ENCODE measurements at regions not wholly inside any gene's neighbourhood (a gene's known extent, or its start where the extent isn't known, plus 50 kb on each side); places are given as distances from the start of the nearest gene placed in this dataset.

GRCh38 chr15:25608926-25609325 is 170.1 kb upstream of the UBE3A start:
- H2AK9ac ChIP-seq (replicated peaks; ENCODE audit: low read depth, low read length, poor library complexity): no peak overlapping the region
- no peak overlapping the region for H4K91ac ChIP-seq (ENCODE audit: insufficient read depth, low read depth, low read length)
- BruUV-seq (replicated peaks): no TSS peak
- no peak overlapping the region for H3K4me2 ChIP-seq (ENCODE audit: low read depth, low read length)
- H2BK5ac ChIP-seq (ENCODE audit: low read depth, low read length, poor library complexity, severe bottlenecking): no peak overlapping the region
- no peak overlapping the region for H2AFZ ChIP-seq (replicated peaks; ENCODE audit: low read length, poor library complexity)
- ATAC-seq (ENCODE audit: low read depth) (no peak), DNase-seq (no peak)
- no peaks in the 10 kb centered on the region for H3K9me1 ChIP-seq (ENCODE audit: insufficient read depth, low read length)
- in situ Hi-C loops (cut with MboI; ENCODE audit: low sequenced_read_pairs): no loop called here
- CTCF ChIA-PET: no interaction called here
- POLR2A ChIA-PET (ENCODE audit: unreplicated experiment): no interaction called here
- no peaks in the 10 kb centered on the region for H3K27me3 ChIP-seq (ENCODE audit: control insufficient read depth, insufficient read depth, low read length)
- H3K9ac ChIP-seq (ENCODE audit: low read depth, low read length): no peak overlapping the region
- H4K20me1 ChIP-seq (ENCODE audit: insufficient read depth, low read length): no peaks in the 10 kb centered on the region
- H2BK20ac ChIP-seq (ENCODE audit: low read depth, low read length): no peak overlapping the region
- no peak overlapping the region for H2BK120ac ChIP-seq (ENCODE audit: low read depth, low read length)
- H3K4me1 ChIP-seq (ENCODE audit: control insufficient read depth, insufficient read depth, low read length): no peaks in the 10 kb centered on the region
- H3K9me3 ChIP-seq (ENCODE audit: control insufficient read depth, insufficient read depth, low read length): no peaks in the 10 kb centered on the region
- H3K14ac ChIP-seq (replicated peaks; ENCODE audit: low read depth, low read length): no peak overlapping the region
- H3K56ac ChIP-seq (ENCODE audit: extremely low read depth, insufficient read depth, low read length): no peak overlapping the region
- no peak overlapping the region for H3K4me3 ChIP-seq (ENCODE audit: insufficient read depth, low read depth, low read length)
- 80% methylated on average over 1 of the region's 5 CpGs; no CpG with 5 or more reads in 1 of the 2 experiments for whole genome bisulfite sequencing, 2 experiments (ENCODE audit: extremely low coverage in 2 of 2, insufficient read length in 1 of 2)
- H3K23ac ChIP-seq (ENCODE audit: low read depth, low read length): no peak overlapping the region
- H2BK15ac ChIP-seq (ENCODE audit: low read depth, low read length): no peak overlapping the region
- intact Hi-C loops (cut with micrococcal nuclease): no loop called here
- no peaks in the 10 kb centered on the region for H3K79me1 ChIP-seq (ENCODE audit: low read depth in 1 of 2, low read length in 2 of 2)
- no peak overlapping the region for H3K27ac ChIP-seq (ENCODE audit: insufficient read depth, low read length)
- H4K8ac ChIP-seq (ENCODE audit: low read depth in 2 of 2, low read length in 2 of 2): no peak overlapping the region
- TF ChIP-seq BHLHE40 (IDR thresholded peaks at IDR 0.05; ENCODE audit: low read depth, low read length): no peak
- no peak for TF ChIP-seq USF2 (IDR thresholded peaks at IDR 0.05; ENCODE audit: low read depth, low read length)
- TF ChIP-seq MAZ (IDR thresholded peaks at IDR 0.05; ENCODE audit: borderline replicate concordance, low read depth, low read length): no peak
- TF ChIP-seq RCOR1 (IDR thresholded peaks at IDR 0.05; ENCODE audit: insufficient replicate concordance, low read length): no peak
- no peak for TF ChIP-seq SMC3 (IDR thresholded peaks at IDR 0.05; ENCODE audit: low read depth, low read length)
- no peak for TF ChIP-seq MAFK (IDR thresholded peaks at IDR 0.05; ENCODE audit: low read depth, low read length)
- no peak for TF ChIP-seq CTCF (conservative IDR thresholded peaks at IDR 0.05; ENCODE audit: low read depth, low read length)
- no peak for TF ChIP-seq RFX5 (IDR thresholded peaks at IDR 0.05; ENCODE audit: low read depth, low read length)
- no peak for TF ChIP-seq POLR2A (IDR thresholded peaks at IDR 0.05; ENCODE audit: low read depth, low read length)
- TF ChIP-seq FOS (IDR thresholded peaks at IDR 0.05; ENCODE audit: low read depth, low read length): no peak
- TF ChIP-seq MXI1 (IDR thresholded peaks at IDR 0.05; ENCODE audit: borderline replicate concordance, low read depth, low read length): no peak
- TF ChIP-seq ELK1 (IDR thresholded peaks at IDR 0.05; ENCODE audit: borderline replicate concordance, low read depth, low read length): no peak
- no peak for TF ChIP-seq NFE2L2 (IDR thresholded peaks at IDR 0.05; ENCODE audit: low read depth, low read length)
- no peak for TF ChIP-seq CEBPB (IDR thresholded peaks at IDR 0.05; ENCODE audit: low read depth, low read length)
- TF ChIP-seq RAD21 (IDR thresholded peaks at IDR 0.05; ENCODE audit: low read length): no peak
- H3K36me3 ChIP-seq (ENCODE audit: control insufficient read depth, insufficient read depth, low read length): no peaks in the 10 kb centered on the region
- no peak overlapping the region for H4K5ac ChIP-seq (ENCODE audit: low read depth, low read length)
- no peak overlapping the region for H3K18ac ChIP-seq (ENCODE audit: low read depth, low read length)
- H3K4ac ChIP-seq (ENCODE audit: low read depth, low read length): no peak overlapping the region
- dilution Hi-C loops (cut with HindIII; ENCODE audit: low sequenced_read_pairs, unreplicated experiment): no loop called here
- no peak overlapping the region for H2AK5ac ChIP-seq (ENCODE audit: low read depth, low read length)

Measured in IMR-90 (cell line).